HEK293 (cell line): ENCODE measurements at regions not wholly inside any gene's neighbourhood (a gene's known extent, or its start where the extent isn't known, plus 50 kb on each side); places are given as distances from the start of the nearest gene placed in this dataset.
A peak's percentile ranks its signal among the peaks of the same experiment; 100 is the strongest.

Source experiments
- CTCF ChIA-PET: fragments of 350-600 bp; formaldehyde crosslinking; extraction: SDS; loops from one replicate; lab custom pipeline; 2021; ENCODE audit warnings: antibody characterized with exemption; lab: Yijun Ruan, JAX
- POLR2A ChIA-PET: fragments of 300-600 bp; formaldehyde crosslinking; extraction: SDS; loops from one replicate; lab custom pipeline; 2020; ENCODE audit warnings: antibody characterized with exemption, inconsistent platforms; lab: Yijun Ruan, JAX
- H3K27ac ChIP-seq: fragments of 200-500 bp; sonication (Bioruptor generic); 2 replicates; pipeline ENCODE4 v1.5.1; 2014; ENCODE audit warnings: low read depth, low read length, control low read depth, inconsistent platforms; ENCODE audit errors: extremely low read depth
- H3K36me3 ChIP-seq, 2 experiments: fragments of 200-500 bp in 1 of 2; sonication (Bioruptor generic) in 1 of 2; 1 replicate in 1 of 2; 2 replicates in 1 of 2; pipeline ENCODE4 v1.5.1; 2014 to 2017; ENCODE audit warnings: inconsistent platforms in 2 of 2, low read length in 2 of 2; ENCODE audit not compliant: control insufficient read depth in 2 of 2, insufficient read depth in 1 of 2
- H3K4me1 ChIP-seq: fragments of 200-500 bp; sonication (Bioruptor generic); 2 replicates; pipeline ENCODE4 v1.5.1; 2014; ENCODE audit warnings: mild to moderate bottlenecking, low read length, inconsistent platforms; ENCODE audit not compliant: control insufficient read depth, insufficient read depth
- H3K4me3 ChIP-seq: 2 replicates; pipeline ENCODE4 v1.5.1; 2011; ENCODE audit warnings: low read depth, mild to moderate bottlenecking, control low read depth, low read length, moderate library complexity
- H3K9me3 ChIP-seq: fragments of 200-500 bp; sonication (Bioruptor generic); 2 replicates; pipeline ENCODE4 v1.5.1; 2014; ENCODE audit warnings: low read depth, low read length, inconsistent platforms; ENCODE audit not compliant: control insufficient read depth, insufficient read depth
- KLF1 ChIP-seq: fragments of 450-650 bp; formaldehyde crosslinking; IDR thresholded peaks from 2 replicates; pipeline ENCODE4 v1.5.1; 2016; ENCODE audit warnings: missing biosample characterization, missing genetic modification characterization
- MEIS1 ChIP-seq: sonication (generic); formaldehyde crosslinking; IDR thresholded peaks from 2 replicates; pipeline ENCODE4 v1.8.1; 2022; ENCODE audit warnings: missing genetic modification reagents, mild to moderate bottlenecking, borderline replicate concordance
- PRDM10 ChIP-seq: fragments of 450-650 bp; formaldehyde crosslinking; IDR thresholded peaks from 2 replicates; pipeline ENCODE4 v1.5.1; 2016; ENCODE audit warnings: missing biosample characterization, missing genetic modification characterization
- PRDM2 ChIP-seq: fragments of 450-650 bp; formaldehyde crosslinking; IDR thresholded peaks from 2 replicates; pipeline ENCODE4 v1.5.1; 2016; ENCODE audit warnings: missing biosample characterization, missing genetic modification characterization, borderline replicate concordance
- SCRT1 ChIP-seq: fragments of 450-650 bp; formaldehyde crosslinking; IDR thresholded peaks from 2 replicates; pipeline ENCODE4 v1.5.1; 2016; ENCODE audit warnings: missing biosample characterization, missing genetic modification characterization, borderline replicate concordance
- YY2 ChIP-seq: fragments of 450-650 bp; formaldehyde crosslinking; IDR thresholded peaks from 2 replicates; pipeline ENCODE4 v1.5.1; 2016; ENCODE audit warnings: missing biosample characterization, missing genetic modification characterization
- ZFP69B ChIP-seq: fragments of 450-650 bp; formaldehyde crosslinking; IDR thresholded peaks from 2 replicates; pipeline ENCODE4 v1.5.1; 2016; ENCODE audit warnings: missing biosample characterization, missing genetic modification characterization
- ZNF138 ChIP-seq: fragments of 450-650 bp; formaldehyde crosslinking; IDR thresholded peaks from 2 replicates; pipeline ENCODE4 v1.5.1; 2016; ENCODE audit warnings: missing biosample characterization, missing genetic modification characterization, borderline replicate concordance
- ZNF248 ChIP-seq: fragments of 450-650 bp; formaldehyde crosslinking; IDR thresholded peaks from 2 replicates; pipeline ENCODE4 v1.5.1; 2017; ENCODE audit warnings: missing biosample characterization, missing genetic modification characterization
- ZNF274 ChIP-seq, 2 experiments: fragments of 200-500 bp in 1 of 2; fragments of 450-650 bp in 1 of 2; sonication (Bioruptor generic) in 1 of 2; formaldehyde crosslinking in 1 of 2; IDR thresholded peaks; 2 replicates each; pipeline versions ENCODE4 v1.5.1 to v1.6.1; 2014 to 2016; ENCODE audit warnings: borderline replicate concordance in 1 of 2, inconsistent platforms in 1 of 2, low read length in 1 of 2, missing biosample characterization in 1 of 2, missing genetic modification characterization in 1 of 2
- ZNF404 ChIP-seq: fragments of 450-650 bp; formaldehyde crosslinking; IDR thresholded peaks from 2 replicates; pipeline ENCODE4 v1.5.1; 2017; ENCODE audit warnings: missing biosample characterization, missing genetic modification characterization
- ZNF549 ChIP-seq: fragments of 450-650 bp; IDR thresholded peaks from 2 replicates; pipeline ENCODE4 v1.5.1; 2018; ENCODE audit warnings: missing biosample characterization, missing genetic modification characterization, mild to moderate bottlenecking, inconsistent platforms, moderate library complexity
- ZNF610 ChIP-seq: fragments of 450-650 bp; formaldehyde crosslinking; IDR thresholded peaks from 2 replicates; pipeline ENCODE4 v1.5.1; 2016; ENCODE audit warnings: missing biosample characterization, missing genetic modification characterization, borderline replicate concordance
- ZNF621 ChIP-seq: fragments of 450-650 bp; formaldehyde crosslinking; IDR thresholded peaks from 2 replicates; pipeline ENCODE4 v1.5.1; 2017; ENCODE audit warnings: missing biosample characterization, missing genetic modification characterization
- ZNF624 ChIP-seq: fragments of 450-650 bp; formaldehyde crosslinking; IDR thresholded peaks from 2 replicates; pipeline ENCODE4 v1.5.1; 2017; ENCODE audit warnings: missing biosample characterization, missing genetic modification characterization
- TF ChIP-seq, protein P1 (sequence below): fragments of 450-650 bp; formaldehyde crosslinking; IDR thresholded peaks from 2 replicates; pipeline ENCODE4 v1.5.1; 2016; ENCODE audit warnings: missing biosample characterization, missing genetic modification characterization
- TF ChIP-seq, protein P2 (sequence below): fragments of 450-650 bp; formaldehyde crosslinking; IDR thresholded peaks from 2 replicates; pipeline ENCODE4 v1.5.1; 2017; ENCODE audit warnings: missing biosample characterization, missing genetic modification characterization

DNA sequence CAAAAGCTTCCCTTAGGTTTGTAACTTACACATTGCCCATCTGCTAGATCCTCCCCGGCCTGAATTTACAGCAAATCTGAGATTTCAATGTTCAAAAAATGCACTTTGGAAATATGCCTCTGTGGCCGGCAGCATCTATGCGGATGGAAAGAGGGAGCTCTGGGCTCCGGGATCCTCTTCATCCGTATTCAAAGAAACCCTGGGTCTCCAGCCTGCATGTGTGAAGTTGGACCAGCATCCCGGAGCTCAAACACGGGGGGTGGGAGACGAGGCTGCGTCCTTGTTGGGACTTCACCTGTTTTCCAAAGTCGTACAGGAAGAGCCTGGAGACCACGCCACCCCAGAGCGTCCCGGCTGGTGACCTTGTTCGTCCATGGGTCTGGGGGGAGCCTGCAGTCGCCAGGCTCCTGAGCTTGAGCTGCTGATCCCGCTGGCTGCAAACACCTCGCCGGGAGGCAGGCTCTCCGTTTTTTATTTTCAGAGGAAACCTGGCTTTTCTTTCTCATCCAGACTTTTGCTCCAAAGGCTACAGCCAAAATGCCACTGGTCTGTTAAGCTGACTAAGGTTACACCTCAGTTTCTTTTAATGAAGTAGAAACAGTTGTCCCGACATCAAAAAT is 77.4 kb downstream of the PTGR3 start (continued):
- TF ChIP-seq PRDM2 (tag by site-specific recombination) (no peak), ZNF610 (tag by site-specific recombination) (no peak), ZFP69B (tag by site-specific recombination) (no peak), ZNF404 (no peak), MEIS1 (CRISPR knock-in tag) (no peak), ZNF274 (IDR thresholded peaks at IDR 0.05; ENCODE audit: low read length) (no peak), ZNF274 (tag by site-specific recombination; IDR thresholded peaks at IDR 0.05; ENCODE audit: borderline replicate concordance) (no peak), ZNF621 (tag by site-specific recombination) (no peak), SCRT1 (tag by site-specific recombination) (no peak)

- no peaks in the 10 kb centered on the region for H3K4me1 ChIP-seq
- no peaks in the 10 kb centered on the region for H3K9me3 ChIP-seq
- ChIA-PET POLR2A (no interaction called here), CTCF (interaction anchor here (0.6 kb wide), 4 partner anchors 10 to 64 kb away, joined by 3 to 6 read pairs (median 4); no protein-coding TSS in a partner anchor)
- H3K27ac ChIP-seq = no peak overlapping the region
- TF ChIP-seq ZNF549 (tag by site-specific recombination) (no peak), YY2 (tag by site-specific recombination) (no peak), ZNF138 (tag by site-specific recombination) (no peak), KLF1 (tag by site-specific recombination) (no peak)
- H3K36me3 ChIP-seq = no peaks in the 10 kb centered on the region
- H3K4me3 ChIP-seq = no peak overlapping the region
Measured at GRCh38 chr18:75130591-75131328, 78.2 kb downstream of the PTGR3 start.

DNA sequence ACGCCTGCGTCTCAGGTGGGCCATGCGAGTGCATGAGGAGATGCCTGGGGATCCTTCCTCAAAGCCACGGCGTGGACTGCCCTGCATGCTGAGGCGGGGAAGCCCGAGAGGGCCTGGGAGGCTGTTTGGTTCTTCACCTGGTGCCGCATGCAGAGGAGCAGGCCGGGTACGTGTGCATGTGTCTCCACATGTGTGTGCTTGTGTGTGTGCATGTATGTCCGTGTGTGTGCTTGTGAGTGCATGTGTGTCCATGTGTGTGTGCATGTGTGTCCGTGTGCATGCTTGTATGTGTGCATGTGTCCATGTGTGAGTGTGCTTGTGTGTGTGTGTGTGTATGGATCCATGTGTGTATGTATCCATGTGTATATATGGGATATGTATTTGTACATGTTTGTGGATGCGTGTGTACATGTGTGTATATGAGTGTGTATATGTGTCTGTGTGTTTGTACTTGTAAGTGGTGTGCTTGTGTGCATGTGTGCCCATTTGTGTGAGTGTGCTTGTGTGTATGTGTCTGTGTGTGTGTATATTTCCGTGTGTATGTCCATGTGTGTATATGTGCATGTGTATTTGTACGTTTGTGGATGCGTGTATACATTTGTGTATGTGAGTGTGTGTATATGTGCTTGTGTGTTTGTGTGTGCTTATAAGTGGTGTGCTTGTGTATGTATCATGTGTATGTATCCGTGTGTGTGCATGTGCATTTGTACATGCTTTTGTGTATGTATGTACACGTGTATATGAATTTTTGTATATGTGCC is 79.0 kb downstream of the PTGR3 start:
- POLR2A ChIA-PET = interaction anchor here (0.6 kb wide), 1 partner anchor 53 kb away, joined by 4 read pairs; no protein-coding TSS in a partner anchor
- CTCF ChIA-PET = interaction anchor here (0.6 kb wide), 1 partner anchor 11 kb away, joined by 3 read pairs; no protein-coding TSS in a partner anchor
- Histone ChIP-seq H3K27ac (no peak overlapping the region), H3K4me3 (no peak overlapping the region), H3K9me3 (no peaks in the 10 kb centered on the region), H3K4me1 (no peaks in the 10 kb centered on the region), H3K36me3 (no peaks in the 10 kb centered on the region)
- 0 out of 2 replicates have a peak, but pooled peaks have one; percentile 34 for TF ChIP-seq ZNF248
- no peak for TF ChIP-seq ZNF624 (tag by site-specific recombination)
- TF ChIP-seq, protein P1, sequence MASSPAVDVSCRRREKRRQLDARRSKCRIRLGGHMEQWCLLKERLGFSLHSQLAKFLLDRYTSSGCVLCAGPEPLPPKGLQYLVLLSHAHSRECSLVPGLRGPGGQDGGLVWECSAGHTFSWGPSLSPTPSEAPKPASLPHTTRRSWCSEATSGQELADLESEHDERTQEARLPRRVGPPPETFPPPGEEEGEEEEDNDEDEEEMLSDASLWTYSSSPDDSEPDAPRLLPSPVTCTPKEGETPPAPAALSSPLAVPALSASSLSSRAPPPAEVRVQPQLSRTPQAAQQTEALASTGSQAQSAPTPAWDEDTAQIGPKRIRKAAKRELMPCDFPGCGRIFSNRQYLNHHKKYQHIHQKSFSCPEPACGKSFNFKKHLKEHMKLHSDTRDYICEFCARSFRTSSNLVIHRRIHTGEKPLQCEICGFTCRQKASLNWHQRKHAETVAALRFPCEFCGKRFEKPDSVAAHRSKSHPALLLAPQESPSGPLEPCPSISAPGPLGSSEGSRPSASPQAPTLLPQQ (tag by site-specific recombination) = no peak
- TF ChIP-seq, protein P2, sequence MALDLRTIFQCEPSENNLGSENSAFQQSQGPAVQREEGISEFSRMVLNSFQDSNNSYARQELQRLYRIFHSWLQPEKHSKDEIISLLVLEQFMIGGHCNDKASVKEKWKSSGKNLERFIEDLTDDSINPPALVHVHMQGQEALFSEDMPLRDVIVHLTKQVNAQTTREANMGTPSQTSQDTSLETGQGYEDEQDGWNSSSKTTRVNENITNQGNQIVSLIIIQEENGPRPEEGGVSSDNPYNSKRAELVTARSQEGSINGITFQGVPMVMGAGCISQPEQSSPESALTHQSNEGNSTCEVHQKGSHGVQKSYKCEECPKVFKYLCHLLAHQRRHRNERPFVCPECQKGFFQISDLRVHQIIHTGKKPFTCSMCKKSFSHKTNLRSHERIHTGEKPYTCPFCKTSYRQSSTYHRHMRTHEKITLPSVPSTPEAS (tag by site-specific recombination) = peak; percentile 43; the same call in 1 of the 2 replicates
- TF ChIP-seq PRDM10 (tag by site-specific recombination) = no peak
